Amygdala (tissue), 56 donors: ENCODE measurements at regions not wholly inside any gene's neighbourhood (a gene's known extent, or its start where the extent isn't known, plus 50 kb on each side); places are given as distances from the start of the nearest gene placed in this dataset.

Experiments
- DNase-seq, 56 donors: peaks; one replicate each; lab custom pipeline; 2025; lab: John Stamatoyannopoulos, UW

DNA sequence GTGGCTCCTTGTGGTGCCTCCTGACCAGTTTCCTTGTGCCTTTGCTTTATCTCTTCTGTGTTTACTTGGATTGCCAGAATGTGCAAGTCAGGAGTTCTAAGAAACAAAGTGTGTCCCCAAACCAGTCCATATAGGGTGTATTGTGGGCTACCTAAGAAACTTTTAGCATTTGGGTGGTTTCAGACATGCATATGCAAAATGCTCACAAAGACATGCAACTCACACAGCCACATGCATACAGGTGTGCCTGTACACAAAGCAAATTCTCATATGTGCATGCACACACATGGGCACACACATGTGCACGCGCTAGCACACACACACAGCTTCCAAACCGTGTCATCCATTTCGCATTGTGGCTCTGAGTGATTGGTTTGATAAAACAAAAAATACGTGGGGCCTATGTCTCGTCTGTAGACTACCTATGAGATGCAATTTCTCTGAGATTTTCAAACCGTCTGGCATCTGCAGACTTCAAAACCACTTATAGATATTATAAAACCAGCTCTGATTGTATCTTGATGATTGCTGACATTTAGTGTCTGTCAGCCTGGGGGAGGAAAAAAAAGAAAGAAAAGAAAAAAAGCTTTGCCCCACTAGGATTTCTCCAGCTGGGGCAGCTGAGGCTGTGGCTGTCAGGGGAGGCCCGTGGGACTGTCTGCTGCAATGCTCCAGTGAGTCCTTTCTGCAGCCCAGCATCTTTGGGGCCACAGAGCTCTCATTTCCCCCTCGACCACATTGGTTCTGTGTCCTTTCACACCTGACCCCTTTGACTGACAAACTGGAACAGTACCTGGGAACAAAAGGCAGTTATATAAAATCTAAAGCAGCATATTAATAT, 556.1 kb downstream of the CMPK2 start:
- DNase-seq = no peak

DNA sequence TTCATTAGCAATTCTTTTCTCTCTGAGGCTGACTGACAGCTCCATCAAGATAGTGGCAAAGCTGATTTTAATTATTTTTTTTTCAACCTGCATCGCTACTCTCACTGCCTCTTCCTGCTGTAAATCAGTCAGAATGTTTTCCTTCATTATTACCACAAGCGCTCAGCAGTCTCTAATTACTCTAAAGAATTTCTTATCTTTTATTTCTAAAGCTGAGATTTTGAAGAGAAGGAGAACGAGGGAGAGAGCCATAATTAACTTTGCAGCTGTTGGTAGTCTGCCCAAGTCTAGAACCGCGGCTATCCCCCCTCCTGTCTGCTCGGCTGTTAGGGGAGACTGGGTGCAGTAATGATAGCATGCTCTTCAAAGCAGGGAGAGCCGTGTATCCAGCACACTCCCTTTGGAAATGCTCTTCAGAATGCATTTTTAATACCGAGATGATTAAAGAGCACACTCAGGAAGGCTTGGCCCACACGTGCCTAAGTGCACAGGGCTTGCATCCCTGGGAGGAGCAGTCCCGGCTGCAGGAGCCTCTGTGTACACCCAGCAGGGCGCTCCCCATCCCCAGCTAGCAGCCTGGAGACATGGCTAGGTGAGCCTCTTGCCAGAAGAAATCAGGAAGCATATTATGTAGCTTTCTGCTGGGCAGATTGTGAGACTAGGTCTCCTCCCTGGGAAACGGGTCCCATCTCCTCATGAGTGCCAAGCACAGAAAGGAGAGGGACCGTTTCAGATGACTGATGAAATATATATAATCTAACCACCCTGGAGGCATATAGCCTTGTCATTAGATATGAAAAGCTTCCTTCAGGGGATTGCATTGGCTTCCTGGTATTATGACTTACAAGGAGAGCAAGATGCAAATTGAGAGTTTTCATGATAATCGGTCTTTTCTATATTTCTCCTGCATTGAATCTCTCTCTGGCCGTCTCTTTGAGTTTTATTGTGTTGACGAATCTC, 555.2 kb downstream of the CMPK2 start:
- peak in 1 of 56 donors; percentile 18 for DNase-seq

DNA sequence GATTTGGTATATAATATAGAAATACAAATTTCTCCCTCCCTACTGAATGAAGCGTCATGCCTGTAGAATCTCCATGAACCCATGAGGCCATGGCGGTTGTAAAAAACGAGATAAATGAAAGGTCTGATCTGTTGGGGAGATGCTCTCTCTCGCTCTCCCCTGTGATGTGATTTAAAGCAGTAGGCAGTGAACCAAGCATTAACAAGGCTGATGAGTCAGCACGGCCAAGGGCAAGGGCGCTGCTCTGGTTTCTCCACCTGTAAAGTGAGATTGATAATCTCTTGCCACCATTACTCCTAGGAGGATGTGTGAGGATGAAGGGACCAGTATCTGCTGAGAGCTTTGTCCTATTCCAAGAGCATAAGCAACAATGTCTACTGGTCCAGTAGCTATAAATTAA, 553.3 kb downstream of the CMPK2 start:
- DNase-seq = no peak

GRCh38 chr2:6314218-6314960, 551.3 kb downstream of the CMPK2 start:
- DNase-seq = no peak

DNA sequence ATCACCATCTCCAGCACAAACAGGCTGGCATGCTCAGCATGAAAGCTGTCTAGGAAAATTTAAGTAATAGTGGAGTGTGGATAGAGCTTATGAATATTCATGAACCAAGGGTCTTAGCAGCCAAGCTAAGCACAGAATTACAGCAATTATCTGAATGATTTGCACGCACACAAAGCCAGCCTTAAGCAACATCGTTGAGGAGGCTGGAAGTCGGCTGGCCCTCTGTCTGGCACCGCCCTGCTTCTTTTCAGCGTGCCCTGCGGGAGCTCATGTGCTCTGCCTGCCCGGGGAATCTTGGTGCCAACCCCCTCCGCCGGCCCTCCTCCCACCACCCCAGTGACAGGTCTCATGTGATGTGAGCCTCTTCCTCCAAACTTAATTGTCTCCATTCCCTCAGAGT, 540.1 kb downstream of the CMPK2 start:
- no peak for DNase-seq

DNA sequence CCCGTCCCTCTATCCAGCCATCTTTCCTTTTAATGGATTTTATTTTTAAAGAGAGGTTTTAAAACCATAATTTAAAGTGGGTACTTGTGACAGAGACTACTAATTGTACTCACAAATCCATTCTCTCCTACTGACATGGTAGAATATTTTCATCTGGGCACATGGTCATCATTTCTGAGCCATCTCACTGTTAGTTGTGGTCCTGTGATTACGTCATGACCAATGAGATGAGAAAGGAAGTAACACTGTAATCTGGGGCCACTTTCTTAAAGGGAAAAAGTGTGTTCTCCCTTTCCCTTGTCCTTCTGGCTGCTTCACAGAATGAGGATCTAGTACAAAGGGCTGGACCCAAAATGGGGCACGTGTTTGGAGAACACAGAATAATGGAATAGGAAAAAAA, 538.7 kb downstream of the CMPK2 start:
- no peak for DNase-seq

GRCh38 chr2:6336752-6337471, 528.8 kb downstream of the CMPK2 start:
- DNase-seq = no peak

DNA sequence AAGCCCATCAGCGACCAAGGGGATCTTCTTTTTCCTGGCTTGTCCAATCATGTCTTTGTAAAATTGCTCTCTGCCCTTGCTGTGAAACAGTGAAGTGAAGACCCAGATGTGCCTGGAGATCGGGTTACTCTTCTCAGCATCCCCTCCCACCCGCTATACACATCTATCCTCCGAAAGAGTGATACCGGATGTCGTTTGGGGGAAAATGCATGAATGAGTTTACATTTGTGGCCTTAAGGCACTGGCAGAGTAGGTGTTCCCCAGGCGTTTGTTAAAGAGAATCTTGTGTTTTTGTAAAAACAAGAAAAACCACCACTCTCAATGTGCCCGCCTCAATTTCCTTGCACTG, 528.3 kb downstream of the CMPK2 start:
- no peak for DNase-seq

- no peak for DNase-seq
Measured at GRCh38 chr2:6341588-6342129, 524.0 kb downstream of the CMPK2 start.

DNA sequence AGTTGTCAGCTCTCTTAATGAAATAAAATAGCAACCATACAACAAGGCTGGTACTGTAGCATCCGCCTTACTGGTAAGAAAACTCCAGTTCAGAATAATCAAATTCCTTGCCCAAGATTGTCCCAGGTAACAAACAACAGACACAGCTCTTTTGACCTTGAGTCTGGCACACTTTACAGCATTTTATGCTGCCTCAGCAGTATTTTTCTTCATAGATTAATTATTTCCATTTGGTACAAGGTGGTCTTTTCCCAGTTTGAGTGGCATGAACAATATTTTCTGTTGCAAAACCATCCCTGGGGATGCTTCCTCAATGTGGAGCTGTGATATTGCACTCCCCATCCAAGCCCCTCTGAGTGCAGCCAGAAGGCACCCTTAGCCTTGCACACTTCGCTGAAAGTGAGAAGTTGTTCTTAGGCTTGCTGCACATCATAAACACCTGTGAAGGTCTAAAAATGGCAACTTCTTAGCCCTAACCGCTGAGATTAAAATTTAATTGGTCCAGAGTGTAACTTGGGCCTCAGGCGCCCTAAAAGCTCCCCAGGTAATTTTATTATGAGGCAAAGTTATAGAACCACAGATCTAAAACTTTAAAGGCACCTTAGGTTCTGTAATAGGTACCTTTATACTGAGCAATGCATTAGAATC, 523.3 kb downstream of the CMPK2 start:
- DNase-seq = no peak

DNA sequence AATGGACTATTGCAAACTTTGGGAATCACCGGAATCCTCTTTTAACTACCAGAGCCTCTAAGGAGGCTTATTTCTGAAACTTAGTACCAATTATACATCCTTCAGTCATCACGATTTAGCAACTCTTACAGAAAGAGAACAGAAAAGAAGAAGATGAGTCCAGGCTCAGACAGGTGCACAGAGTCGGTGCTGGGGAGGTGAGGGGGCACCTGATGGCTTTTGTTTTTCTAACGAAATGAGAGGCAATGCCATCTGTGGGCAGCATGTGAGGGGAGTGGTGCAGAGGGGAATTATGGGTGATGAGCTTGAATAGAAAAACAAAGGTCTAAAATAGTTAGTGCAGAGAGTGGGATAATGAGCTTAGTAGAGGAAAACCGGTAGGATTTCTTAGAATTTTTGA, 522.6 kb downstream of the CMPK2 start:
- no peak for DNase-seq

GRCh38 chr2:6352247-6352646, 513.5 kb downstream of the CMPK2 start:
- no peak for DNase-seq

DNA sequence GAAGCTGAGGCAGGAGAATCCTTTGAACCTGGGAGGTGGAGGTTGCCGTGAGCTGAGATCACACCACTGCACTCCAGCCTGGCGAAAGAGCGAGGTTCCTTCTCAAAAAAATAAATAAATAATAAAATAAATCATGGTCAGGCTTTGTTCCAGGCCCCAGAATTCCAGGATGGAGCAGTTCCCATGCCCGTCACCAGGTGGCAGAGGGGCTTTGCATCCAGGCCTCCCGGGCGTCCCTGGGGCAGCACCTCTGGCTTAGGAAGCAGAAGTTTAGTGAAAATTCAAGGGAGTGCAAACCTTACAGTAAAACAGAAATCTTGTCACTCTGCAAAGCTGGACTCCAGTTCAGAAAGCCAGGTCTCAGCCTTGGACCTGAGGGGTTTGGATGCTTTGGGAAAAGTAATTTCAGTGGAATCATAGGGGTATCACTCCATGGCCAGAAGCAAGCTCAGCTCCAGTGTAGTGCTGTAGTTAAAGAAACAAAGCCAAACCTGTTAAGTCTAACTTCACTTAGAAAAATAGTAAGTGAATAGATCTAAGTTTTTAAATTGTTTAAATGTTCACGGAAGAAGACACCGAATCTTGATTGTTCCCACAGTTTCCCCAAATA, 512.7 kb downstream of the CMPK2 start:
- DNase-seq = peak in 33 of 56 donors; percentile 0 to 66 (median 10)

DNA sequence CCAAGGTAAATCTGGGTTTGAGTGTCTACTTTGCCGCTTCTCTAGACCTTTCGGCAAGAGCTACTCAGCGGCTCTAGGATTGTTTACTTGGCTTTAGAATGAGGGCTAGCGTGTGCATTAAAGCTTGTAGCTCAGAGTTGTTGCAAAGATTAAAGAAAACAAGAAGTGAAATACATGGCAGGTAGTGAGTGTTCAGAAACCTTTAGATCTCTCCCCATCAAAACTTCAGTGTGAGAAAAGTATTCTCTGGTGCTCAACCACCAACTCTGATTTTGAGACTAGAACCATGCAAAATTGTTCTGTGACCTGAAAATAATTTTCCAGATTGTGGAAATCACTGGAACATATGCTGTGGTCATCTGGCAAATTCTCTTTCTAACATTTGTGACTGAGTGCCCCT, 512.0 kb downstream of the CMPK2 start:
- no peak for DNase-seq

- DNase-seq = no peak
Measured at GRCh38 chr2:6354546-6354945, 511.2 kb downstream of the CMPK2 start.

DNA sequence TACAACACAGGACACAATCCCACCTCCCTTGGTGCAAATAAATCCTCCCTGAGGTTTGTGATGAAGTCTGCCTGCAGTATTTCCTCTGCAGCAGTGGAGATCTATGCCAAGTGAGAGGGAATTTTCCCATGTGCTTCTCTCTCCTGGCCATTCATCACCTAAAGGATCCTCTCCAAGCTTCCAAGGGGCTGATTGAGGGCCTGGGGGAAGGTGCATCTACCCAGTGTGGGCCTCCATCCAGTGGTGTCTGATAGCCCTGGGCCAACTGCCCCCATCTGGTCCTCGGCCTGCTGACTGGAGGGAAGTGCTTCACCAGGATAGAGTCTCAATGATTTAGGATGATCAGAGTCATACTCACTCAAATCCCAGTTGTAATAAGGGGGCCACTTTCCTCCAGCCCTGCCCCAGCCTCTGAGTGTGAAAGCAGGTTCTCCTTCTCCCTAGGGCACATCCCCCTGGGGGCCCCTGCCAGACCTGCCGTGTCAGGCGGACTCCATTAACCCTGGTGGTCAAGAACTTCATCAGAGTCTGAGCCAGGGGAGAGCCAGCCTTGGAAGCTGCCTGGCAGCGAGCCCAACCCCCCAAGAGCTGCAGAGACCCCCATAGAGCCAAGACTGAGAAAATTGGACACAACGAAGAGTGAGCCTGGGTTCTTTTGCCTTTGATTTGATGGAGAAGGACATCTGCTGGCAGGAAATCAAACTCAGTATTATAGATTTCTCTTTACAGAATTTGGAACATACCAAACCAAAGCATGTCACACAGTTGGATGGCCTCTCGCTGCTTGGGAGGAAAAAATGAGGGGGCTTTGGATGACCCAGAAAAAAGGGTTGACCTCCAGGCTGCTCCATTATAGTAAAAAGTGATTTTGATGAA, 509.6 kb downstream of the CMPK2 start:
- no peak for DNase-seq

DNA sequence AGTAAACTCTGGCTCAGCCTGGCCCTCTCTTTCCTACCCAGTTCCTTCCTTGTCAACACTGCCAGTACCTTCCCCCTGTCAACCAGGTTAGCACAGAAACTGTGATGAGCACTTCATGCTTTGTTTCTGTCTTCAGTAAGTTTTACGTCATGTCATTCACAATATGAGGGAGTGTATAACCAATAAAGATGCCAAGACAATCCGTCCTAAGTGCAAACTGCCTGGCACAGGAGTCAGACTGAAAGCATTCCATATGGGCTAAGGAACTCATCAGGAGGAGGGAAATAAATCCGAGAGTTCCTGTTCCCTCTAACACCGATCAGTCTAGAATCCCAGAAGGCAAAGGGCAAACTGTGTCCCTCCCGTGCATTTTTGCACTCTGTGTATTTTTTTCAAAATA, 507.2 kb downstream of the CMPK2 start:
- DNase-seq = no peak

- no peak for DNase-seq
Measured at GRCh38 chr2:6358985-6359384, 506.7 kb downstream of the CMPK2 start.
